SH-SY5Y (cell line): ENCODE measurements at regions not wholly inside any gene's neighbourhood (a gene's known extent, or its start where the extent isn't known, plus 50 kb on each side); places are given as distances from the start of the nearest gene placed in this dataset.

Experiments
- GATA2 ChIP-seq: IDR thresholded peaks from 2 replicates; pipeline ENCODE4 v1.6.1; 2011; ENCODE audit warnings: mild to moderate bottlenecking, low read depth, low read length
- GATA3 ChIP-seq: IDR thresholded peaks from 2 replicates; pipeline ENCODE4 v1.6.1; 2011; ENCODE audit warnings: low read depth, mild to moderate bottlenecking, low read length, moderate library complexity

GRCh38 chr13:99655351-99656091 is 154.2 kb downstream of the TM9SF2 start:
- TF ChIP-seq GATA2 (no peak), GATA3 (no peak)
